Stomach smooth muscle (tissue), 2 donors: ENCODE measurements at regions not wholly inside any gene's neighbourhood (a gene's known extent, or its start where the extent isn't known, plus 50 kb on each side); places are given as distances from the start of the nearest gene placed in this dataset.
"Not testable (repeated sequence)": the region's sequence is repeated elsewhere in the genome, so short reads cannot be mapped to it uniquely, and the experiment has no call there.

Experiments used
- H3K27ac ChIP-seq: one replicate; pipeline ENCODE4 v1.7.0; 2013; ENCODE audit warnings: mild to moderate bottlenecking, low read length, inconsistent platforms
- H3K27me3 ChIP-seq, 2 donors: one replicate each; pipeline ENCODE4 v1.7.0; 2013; ENCODE audit warnings: low read length in 2 of 2; ENCODE audit not compliant: insufficient read depth in 2 of 2, control insufficient read depth in 1 of 2
- H3K36me3 ChIP-seq, 2 donors: one replicate each; pipeline ENCODE4 v1.7.0; 2013; ENCODE audit warnings: low read length in 2 of 2; ENCODE audit not compliant: control insufficient read depth in 2 of 2, insufficient read depth in 2 of 2
- H3K4me1 ChIP-seq: one replicate; pipeline ENCODE4 v1.7.0; 2013; ENCODE audit warnings: low read length; ENCODE audit not compliant: control insufficient read depth, insufficient read depth
- H3K4me3 ChIP-seq, 2 donors: one replicate each; pipeline ENCODE4 v1.7.0; 2013; ENCODE audit warnings: low read length in 2 of 2
- H3K9ac ChIP-seq, 2 donors: one replicate each; pipeline ENCODE4 v1.7.0; 2013; ENCODE audit warnings: low read length in 2 of 2, mild to moderate bottlenecking in 1 of 2
- H3K9me3 ChIP-seq, 2 donors: one replicate each; pipeline ENCODE4 v1.7.0; 2013; ENCODE audit warnings: low read length in 2 of 2; ENCODE audit not compliant: control insufficient read depth in 2 of 2
- donor health status: healthy.
- donor health status: Pancreatic carcinoma.

- H3K4me3 ChIP-seq = no peak overlapping the region
- no peaks in the 10 kb centered on the region for H3K9me3 ChIP-seq
- no peaks in the 10 kb centered on the region for H3K27me3 ChIP-seq
- no peak overlapping the region for H3K27ac ChIP-seq
- no peaks in the 10 kb centered on the region for H3K4me1 ChIP-seq
- H3K9ac ChIP-seq = no peak overlapping the region
- H3K36me3 ChIP-seq = no peaks in the 10 kb centered on the region
Measured at GRCh38 chr18:47716632-47717185, 213.8 kb downstream of the SMAD2 start.

GRCh38 chr18:47710451-47710850 lies 220.0 kb downstream of the SMAD2 start:
- Histone ChIP-seq H3K36me3 (no peaks in the 10 kb centered on the region), H3K4me3 (no peak overlapping the region), H3K27me3 (no peaks in the 10 kb centered on the region), H3K27ac (no peak overlapping the region), H3K4me1 (no peaks in the 10 kb centered on the region), H3K9me3 (no peaks in the 10 kb centered on the region), H3K9ac (no peak overlapping the region)

GRCh38 chr18:47709556-47709955 lies 220.9 kb downstream of the SMAD2 start:
- no peaks in the 10 kb centered on the region for H3K27me3 ChIP-seq
- H3K4me1 ChIP-seq = no peaks in the 10 kb centered on the region
- H3K36me3 ChIP-seq = no peaks in the 10 kb centered on the region
- H3K4me3 ChIP-seq = no peak overlapping the region
- no peaks in the 10 kb centered on the region for H3K9me3 ChIP-seq
- H3K27ac ChIP-seq = no peak overlapping the region
- no peak overlapping the region for H3K9ac ChIP-seq

GRCh38 chr18:47708206-47708605 lies 222.3 kb downstream of the SMAD2 start:
- Histone ChIP-seq H3K27ac (no peak overlapping the region), H3K4me3 (no peak overlapping the region), H3K4me1 (no peaks in the 10 kb centered on the region), H3K9ac (no peak overlapping the region), H3K36me3 (no peaks in the 10 kb centered on the region), H3K27me3 (no peaks in the 10 kb centered on the region), H3K9me3 (no peaks in the 10 kb centered on the region)

GRCh38 chr18:47701134-47701533 lies 229.3 kb downstream of the SMAD2 start:
- H3K4me3 ChIP-seq = no peak overlapping the region
- H3K9ac ChIP-seq = no peak overlapping the region
- H3K9me3 ChIP-seq = no peaks in the 10 kb centered on the region
- H3K36me3 ChIP-seq = no peaks in the 10 kb centered on the region
- no peak overlapping the region for H3K27ac ChIP-seq
- H3K4me1 ChIP-seq = no peaks in the 10 kb centered on the region
- no peaks in the 10 kb centered on the region for H3K27me3 ChIP-seq

- Histone ChIP-seq H3K4me3 (no peak overlapping the region), H3K4me1 (no peaks in the 10 kb centered on the region), H3K36me3 (no peaks in the 10 kb centered on the region), H3K9ac (no peak overlapping the region), H3K27me3 (peaks cover 0 to 2% of the 10 kb centered on the region in 2 donors), H3K27ac (no peak overlapping the region), H3K9me3 (no peaks in the 10 kb centered on the region)
Measured at GRCh38 chr18:47696870-47697269, 233.6 kb downstream of the SMAD2 start.

GRCh38 chr18:47691611-47692010 lies 238.8 kb downstream of the SMAD2 start:
- no peak overlapping the region for H3K27ac ChIP-seq
- H3K36me3 ChIP-seq = no peaks in the 10 kb centered on the region
- H3K9ac ChIP-seq = no peak overlapping the region
- no peak overlapping the region for H3K4me3 ChIP-seq
- H3K27me3 ChIP-seq = peaks cover 0 to 6% of the 10 kb centered on the region in 2 donors
- H3K4me1 ChIP-seq = no peaks in the 10 kb centered on the region
- H3K9me3 ChIP-seq = no peaks in the 10 kb centered on the region

- not testable (repeated sequence) for H3K27ac ChIP-seq
Measured at GRCh38 chr18:47690778-47691177, 239.7 kb downstream of the SMAD2 start.

GRCh38 chr18:47689371-47689770 lies 241.1 kb downstream of the SMAD2 start:
- no peak overlapping the region for H3K4me3 ChIP-seq
- H3K27ac ChIP-seq = no peak overlapping the region
- no peaks in the 10 kb centered on the region for H3K4me1 ChIP-seq
- H3K36me3 ChIP-seq = no peaks in the 10 kb centered on the region
- H3K9me3 ChIP-seq = no peaks in the 10 kb centered on the region
- H3K27me3 ChIP-seq = peaks cover 0 to 6% of the 10 kb centered on the region in 2 donors
- H3K9ac ChIP-seq = no peak overlapping the region

More at GRCh38 chr18:47690778-47691177, 239.7 kb downstream of the SMAD2 start:
- H3K27me3 ChIP-seq, H3K4me1 ChIP-seq, H3K9me3 ChIP-seq, H3K36me3 ChIP-seq, H3K4me3 ChIP-seq, H3K9ac ChIP-seq: not testable (repeated sequence)

GRCh38 chr18:47686806-47687205 lies 243.7 kb downstream of the SMAD2 start:
- no peaks in the 10 kb centered on the region for H3K36me3 ChIP-seq
- no peaks in the 10 kb centered on the region for H3K9me3 ChIP-seq
- H3K9ac ChIP-seq = no peak overlapping the region
- no peak overlapping the region for H3K4me3 ChIP-seq
- H3K27ac ChIP-seq = no peak overlapping the region
- no peaks in the 10 kb centered on the region for H3K4me1 ChIP-seq
- H3K27me3 ChIP-seq = peaks cover 0 to 4% of the 10 kb centered on the region in 2 donors

GRCh38 chr18:47683774-47684173 lies 246.7 kb downstream of the SMAD2 start:
- no peak overlapping the region for H3K9ac ChIP-seq
- no peak overlapping the region for H3K27ac ChIP-seq
- no peaks in the 10 kb centered on the region for H3K9me3 ChIP-seq

More at GRCh38 chr18:47683774-47684173, 246.7 kb downstream of the SMAD2 start:
- Histone ChIP-seq H3K4me3 (no peak overlapping the region), H3K36me3 (no peaks in the 10 kb centered on the region), H3K27me3 (peaks cover 0 to 2% of the 10 kb centered on the region in 2 donors), H3K4me1 (no peaks in the 10 kb centered on the region)
